CD4-positive, alpha-beta T cell treated with Interleukin-10 for 1 hour (primary cell): ENCODE measurements at regions not wholly inside any gene's neighbourhood (a gene's known extent, or its start where the extent isn't known, plus 50 kb on each side); places are given as distances from the start of the nearest gene placed in this dataset.
"Not testable (repeated sequence)": the region's sequence is repeated elsewhere in the genome, so short reads cannot be mapped to it uniquely, and the experiment has no call there.

ENCODE experiments used
- DNase-seq: peaks from one replicate; pipeline ENCODE4 v3.0.0-alpha.2; 2020

GRCh38 chr2:220585241-220585640, 957.8 kb downstream of the SLC4A3 start:
- no peak for DNase-seq

GRCh38 chr2:220586980-220587530, 959.6 kb downstream of the SLC4A3 start:
- DNase-seq = no peak

- DNase-seq = no peak
Observed at GRCh38 chr2:220588148-220588547, 960.7 kb downstream of the SLC4A3 start.

GRCh38 chr2:220590476-220590875, 963.0 kb downstream of the SLC4A3 start:
- DNase-seq = no peak

- no peak for DNase-seq
Observed at GRCh38 chr2:220593526-220593925, 966.1 kb downstream of the SLC4A3 start.

- DNase-seq = no peak
Observed at GRCh38 chr2:220601674-220602073, 970.4 kb downstream of the EPHA4 start.

GRCh38 chr2:220613004-220613403, 959.1 kb downstream of the EPHA4 start:
- not testable (repeated sequence) for DNase-seq

- no peak for DNase-seq
Observed at GRCh38 chr2:220614064-220614463, 958.0 kb downstream of the EPHA4 start.

GRCh38 chr2:220619525-220620220, 952.4 kb downstream of the EPHA4 start:
- no peak for DNase-seq

- no peak for DNase-seq
Observed at GRCh38 chr2:220626603-220627002, 945.5 kb downstream of the EPHA4 start.

- no peak for DNase-seq
Observed at GRCh38 chr2:220628252-220628651, 943.9 kb downstream of the EPHA4 start.

- no peak for DNase-seq
Observed at GRCh38 chr2:220641137-220641536, 931.0 kb downstream of the EPHA4 start.

GRCh38 chr2:220646424-220646823, 925.7 kb downstream of the EPHA4 start:
- DNase-seq = no peak

- no peak for DNase-seq
Observed at GRCh38 chr2:220648628-220649027, 923.5 kb downstream of the EPHA4 start.

- DNase-seq = no peak
Observed at GRCh38 chr2:220653776-220654175, 918.3 kb downstream of the EPHA4 start.

- no peak for DNase-seq
Observed at GRCh38 chr2:220654322-220654721, 917.8 kb downstream of the EPHA4 start.

- DNase-seq = no peak
Observed at GRCh38 chr2:220660277-220661145, 911.6 kb downstream of the EPHA4 start.

- no peak for DNase-seq
Observed at GRCh38 chr2:220662431-220662830, 909.7 kb downstream of the EPHA4 start.

GRCh38 chr2:220663065-220663464, 909.0 kb downstream of the EPHA4 start:
- no peak for DNase-seq

- DNase-seq = no peak
Observed at GRCh38 chr2:220664272-220665107, 907.6 kb downstream of the EPHA4 start.

GRCh38 chr2:220665108-220665471, 907.0 kb downstream of the EPHA4 start:
- DNase-seq = no peak

GRCh38 chr2:220669324-220669723, 902.8 kb downstream of the EPHA4 start:
- no peak for DNase-seq

- DNase-seq = no peak
Observed at GRCh38 chr2:220670511-220670910, 901.6 kb downstream of the EPHA4 start.
